ENCODE measurements at regions not wholly inside any gene's neighbourhood (a gene's known extent, or its start where the extent isn't known, plus 50 kb on each side); places are given as distances from the start of the nearest gene placed in this dataset.

DNA sequence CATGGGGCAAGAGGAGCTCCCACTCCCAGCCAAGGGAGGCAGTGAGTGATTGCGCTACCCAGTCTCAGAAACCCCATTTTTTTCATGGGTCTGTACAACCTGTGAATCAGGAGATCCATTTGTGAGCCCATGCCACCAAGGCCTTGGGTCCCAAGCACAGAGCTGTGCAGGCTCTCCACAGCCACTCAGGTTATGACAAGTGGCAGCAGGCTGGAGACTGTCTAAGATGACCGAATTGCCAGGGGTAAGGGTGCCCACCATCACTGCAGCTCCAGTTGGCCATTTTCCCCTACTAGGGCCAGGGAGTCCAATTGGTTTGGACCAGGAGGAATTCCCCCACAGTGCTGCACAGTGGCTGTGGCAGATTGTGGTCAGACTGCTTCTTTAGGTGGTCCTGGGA, 407.5 kb upstream of the KLHL4 start:
- WGBS (ENCODE audit: insufficient coverage) = no CpG with 5 or more reads among the region's 2 CpGs
- Mint-ChIP-seq H3K27me3 (no peaks in the 10 kb centered on the region), H3K4me1 (no peaks in the 10 kb centered on the region), H3K4me3 (no peak overlapping the region), H3K27ac (no peak overlapping the region), H3K9me3 (ENCODE audit: insufficient read depth) (peaks cover 3% of the 10 kb centered on the region)
- no peak overlapping the region for H3K27ac ChIP-seq (ENCODE audit: low read length in 2 of 2)
- H3K4me1 ChIP-seq (ENCODE audit: control insufficient read depth in 2 of 2, insufficient read depth in 2 of 2, low read length in 2 of 2) = no peaks in the 10 kb centered on the region
- no peak overlapping the region for H3K4me3 ChIP-seq (ENCODE audit: control extremely low read depth in 1 of 5, extremely low read depth in 1 of 5, insufficient read depth in 1 of 5, low read depth in 2 of 5, low read length in 4 of 5)
- no peaks in the 10 kb centered on the region for H4K20me1 ChIP-seq (ENCODE audit: control insufficient read depth, insufficient read depth, low read length, poor library complexity, severe bottlenecking)
- H3K4me2 ChIP-seq (replicated peaks; ENCODE audit: low read depth, low read length, poor library complexity, severe bottlenecking) = no peak overlapping the region
- no peak for ATAC-seq (ENCODE audit: low read depth)
- H3K79me2 ChIP-seq (ENCODE audit: control insufficient read depth, insufficient read depth, low read length) = no peaks in the 10 kb centered on the region
- TF ChIP-seq EZH2 (IDR thresholded peaks at IDR 0.05; ENCODE audit: borderline replicate concordance, insufficient read depth, low read depth, low read length, poor library complexity, severe bottlenecking) (no peak), CTCF (IDR thresholded peaks at IDR 0.05) (no peak)
- H3K9me3 ChIP-seq (ENCODE audit: control extremely low read depth in 1 of 3, control insufficient read depth in 2 of 3, insufficient read depth in 1 of 3, low read length in 2 of 3) = peaks cover 0 to 5% (median 0%) of the 10 kb centered on the region in 3 donors
- no peak for DNase-seq
- ChIA-PET CTCF (no interaction called here), POLR2A (no interaction called here)
- intact Hi-C loops (cut with micrococcal nuclease) = no loop called here
- H3K9ac ChIP-seq (ENCODE audit: low read length) = no peak overlapping the region
- H2AFZ ChIP-seq (ENCODE audit: insufficient read depth, low read depth, low read length, poor library complexity, severe bottlenecking) = no peak overlapping the region
- no peaks in the 10 kb centered on the region for H3K27me3 ChIP-seq (replicated peaks in 1 of 4; ENCODE audit: control extremely low read depth in 1 of 4, control insufficient read depth in 3 of 4, insufficient read depth in 4 of 4, low read length in 3 of 4)
- H3K36me3 ChIP-seq (replicated peaks in 1 of 2; ENCODE audit: control extremely low read depth in 1 of 2, control insufficient read depth in 1 of 2, extremely low read depth in 1 of 2, insufficient read depth in 2 of 2, low read length in 1 of 2) = no peaks in the 10 kb centered on the region

DNA sequence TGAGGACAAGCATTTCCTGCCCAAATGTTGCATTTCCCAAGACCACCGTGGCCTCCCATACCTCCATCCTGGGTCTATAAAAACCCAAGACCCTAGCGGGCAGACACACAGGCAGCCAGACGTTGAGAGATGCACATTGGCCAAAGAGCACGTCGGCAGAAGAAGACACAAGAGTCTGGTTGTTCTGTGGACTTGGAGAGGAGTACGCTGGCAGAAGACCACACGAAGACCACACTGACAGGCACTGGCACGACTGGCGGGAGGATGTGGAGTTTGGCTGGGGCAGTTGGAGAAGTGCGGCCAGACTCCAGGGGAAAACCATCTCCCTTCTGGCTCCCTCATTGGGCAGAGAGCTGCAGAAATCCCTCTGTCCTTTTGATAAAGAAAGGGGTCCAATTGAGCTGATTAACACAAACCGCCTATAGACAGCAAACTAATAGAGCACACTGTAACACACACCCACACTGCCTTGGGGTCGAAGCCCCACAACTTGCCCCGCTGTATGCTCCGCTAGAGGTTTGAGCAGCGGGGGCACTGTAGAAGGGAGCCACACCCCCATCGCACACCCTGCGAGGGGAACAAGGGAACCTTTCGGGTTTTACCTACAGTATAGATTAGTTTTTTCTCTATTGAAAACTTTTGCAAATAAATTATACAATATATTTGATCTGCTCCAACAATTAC, 376.7 kb upstream of the KLHL4 start:
- no peak for DNase-seq
- ATAC-seq (ENCODE audit: low read depth) = no peak
- no peak overlapping the region for H3K27ac ChIP-seq (ENCODE audit: low read length in 2 of 2)
- no peak overlapping the region for H3K4me3 ChIP-seq (ENCODE audit: control extremely low read depth in 1 of 5, extremely low read depth in 1 of 5, insufficient read depth in 1 of 5, low read depth in 2 of 5, low read length in 4 of 5)
- WGBS (ENCODE audit: insufficient coverage) = 100% methylated on average over 3 of the region's 18 CpGs
- Mint-ChIP-seq H3K9me3 (ENCODE audit: insufficient read depth) (no peaks in the 10 kb centered on the region), H3K4me1 (no peaks in the 10 kb centered on the region), H3K27me3 (no peaks in the 10 kb centered on the region), H3K27ac (no peak overlapping the region), H3K4me3 (no peak overlapping the region)
- intact Hi-C loops (cut with micrococcal nuclease) = no loop called here
- no peaks in the 10 kb centered on the region for H3K4me1 ChIP-seq (ENCODE audit: control insufficient read depth in 2 of 2, insufficient read depth in 2 of 2, low read length in 2 of 2)
- H2AFZ ChIP-seq (ENCODE audit: insufficient read depth, low read depth, low read length, poor library complexity, severe bottlenecking) = no peak overlapping the region
- no peaks in the 10 kb centered on the region for H3K9me3 ChIP-seq (ENCODE audit: control extremely low read depth in 1 of 3, control insufficient read depth in 2 of 3, insufficient read depth in 1 of 3, low read length in 2 of 3)
- no peaks in the 10 kb centered on the region for H3K27me3 ChIP-seq (replicated peaks in 1 of 4; ENCODE audit: control extremely low read depth in 1 of 4, control insufficient read depth in 3 of 4, insufficient read depth in 4 of 4, low read length in 3 of 4)
- no peaks in the 10 kb centered on the region for H4K20me1 ChIP-seq (ENCODE audit: control insufficient read depth, insufficient read depth, low read length, poor library complexity, severe bottlenecking)
- TF ChIP-seq EZH2 (IDR thresholded peaks at IDR 0.05; ENCODE audit: borderline replicate concordance, insufficient read depth, low read depth, low read length, poor library complexity, severe bottlenecking) (no peak), CTCF (IDR thresholded peaks at IDR 0.05) (no peak)
- H3K79me2 ChIP-seq (ENCODE audit: control insufficient read depth, insufficient read depth, low read length) = no peaks in the 10 kb centered on the region
- POLR2A ChIA-PET = no interaction called here
- no peak overlapping the region for H3K4me2 ChIP-seq (replicated peaks; ENCODE audit: low read depth, low read length, poor library complexity, severe bottlenecking)
- CTCF ChIA-PET = no interaction called here
- H3K9ac ChIP-seq (ENCODE audit: low read length) = no peak overlapping the region
- H3K36me3 ChIP-seq (replicated peaks in 1 of 2; ENCODE audit: control extremely low read depth in 1 of 2, control insufficient read depth in 1 of 2, extremely low read depth in 1 of 2, insufficient read depth in 2 of 2, low read length in 1 of 2) = no peaks in the 10 kb centered on the region

All from B cell (primary cell).